Muscle of arm (tissue), 1 donor: ENCODE measurements at regions not wholly inside any gene's neighbourhood (a gene's known extent, or its start where the extent isn't known, plus 50 kb on each side); places are given as distances from the start of the nearest gene placed in this dataset.

Source experiments
- DNase-seq: peaks from one replicate; pipeline ENCODE4 v3.0.0-alpha.2; 2013

GRCh38 chr14:62084020-62084419 is 321.8 kb downstream of the SNAPC1 start:
- no peak for DNase-seq

GRCh38 chr14:62087191-62087590 is 325.0 kb downstream of the SNAPC1 start:
- no peak for DNase-seq

GRCh38 chr14:62093736-62094135 is 331.5 kb downstream of the SNAPC1 start:
- no peak for DNase-seq

- no peak for DNase-seq
Measured at GRCh38 chr14:62097072-62097471, 334.9 kb downstream of the SNAPC1 start.

GRCh38 chr14:62097824-62098223 is 335.6 kb downstream of the SNAPC1 start:
- no peak for DNase-seq

GRCh38 chr14:62098357-62098756 is 336.1 kb downstream of the SNAPC1 start:
- DNase-seq, result no peak

- no peak for DNase-seq
Measured at GRCh38 chr14:62099091-62099490, 336.9 kb downstream of the SNAPC1 start.

- no peak for DNase-seq
Measured at GRCh38 chr14:62101189-62101588, 339.0 kb downstream of the SNAPC1 start.

- DNase-seq, result no peak
Measured at GRCh38 chr14:62101673-62102348, 339.6 kb downstream of the SNAPC1 start.

- DNase-seq, result no peak
Measured at GRCh38 chr14:62102349-62102725, 340.1 kb downstream of the SNAPC1 start.

GRCh38 chr14:62103464-62103863 is 341.2 kb downstream of the SNAPC1 start:
- DNase-seq, result no peak

GRCh38 chr14:62110941-62111340 is 348.7 kb downstream of the SNAPC1 start:
- no peak for DNase-seq

GRCh38 chr14:62117010-62117750 is 355.0 kb downstream of the SNAPC1 start:
- DNase-seq, result peak; percentile 82

- no peak for DNase-seq
Measured at GRCh38 chr14:62117751-62118105, 355.5 kb downstream of the SNAPC1 start.

GRCh38 chr14:62118461-62118860 is 356.2 kb downstream of the SNAPC1 start:
- no peak for DNase-seq

- DNase-seq, result no peak
Measured at GRCh38 chr14:62118871-62119270, 356.7 kb downstream of the SNAPC1 start.

- no peak for DNase-seq
Measured at GRCh38 chr14:62123961-62124360, 361.7 kb downstream of the SNAPC1 start.

GRCh38 chr14:62125793-62126192 is 363.6 kb downstream of the SNAPC1 start:
- no peak for DNase-seq

GRCh38 chr14:62126879-62127478 is 364.8 kb downstream of the SNAPC1 start:
- peak; percentile 55 for DNase-seq

GRCh38 chr14:62130441-62130840 is 368.2 kb downstream of the SNAPC1 start:
- no peak for DNase-seq

- DNase-seq, result no peak
Measured at GRCh38 chr14:62133776-62134550, 371.7 kb downstream of the SNAPC1 start.

- DNase-seq, result no peak
Measured at GRCh38 chr14:62138593-62138992, 376.4 kb downstream of the SNAPC1 start.

GRCh38 chr14:62141139-62141538 is 378.9 kb downstream of the SNAPC1 start:
- no peak for DNase-seq
